Spleen (tissue), 7 donors: ENCODE measurements at regions not wholly inside any gene's neighbourhood (a gene's known extent, or its start where the extent isn't known, plus 50 kb on each side); places are given as distances from the start of the nearest gene placed in this dataset.

Experiments used
- POLR2A ChIP-seq, 3 donors: fragments of 450-650 bp; IDR thresholded peaks; one replicate each; pipeline ENCODE4 v1.5.1; 2017; ENCODE audit warnings: antibody characterized with exemption in 3 of 3, mild to moderate bottlenecking in 1 of 3
- TF ChIP-seq, protein P1 (sequence below), 11 experiments: fragments of 200-600 bp in 7 of 11; fragments of 450-650 bp in 4 of 11; sonication (generic) in 4 of 11; IDR thresholded peaks in 8 of 11; conservative IDR thresholded peaks in 3 of 11; 1 replicate in 7 of 11; 2 replicates in 4 of 11; pipeline versions ENCODE4 v1.4.0 to v1.8.0; 2016 to 2021; ENCODE audit warnings: antibody characterized with exemption in 11 of 11, inconsistent platforms in 4 of 11, mild to moderate bottlenecking in 1 of 11
- donor health status: DM: no; HTN: no; CAD: no; lungs with moderate emphysema.
- donor health status: DM: no; HTN: no; CAD: no.
- donor health status: DM: no; HTN: no; CAD: no.

DNA sequence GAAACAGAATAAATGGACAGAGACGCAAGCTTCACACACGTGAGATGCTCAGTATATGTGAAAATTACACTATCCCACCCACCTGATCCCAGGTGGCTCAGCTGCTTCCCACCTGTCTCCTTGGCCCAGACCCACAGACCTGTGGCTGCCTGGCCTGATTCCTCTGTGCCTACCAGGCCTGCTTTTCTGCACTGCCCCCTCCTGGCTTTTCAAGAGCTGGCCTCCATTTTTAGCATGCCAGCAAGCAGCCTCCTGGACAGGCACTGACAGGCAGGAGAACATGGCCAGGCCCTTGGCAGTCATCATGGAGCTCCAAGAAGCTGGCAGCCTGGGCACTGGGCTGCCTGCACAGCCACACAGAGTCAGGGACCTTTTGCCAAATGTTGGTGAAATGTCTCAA, 79.5 kb upstream of the HMGXB4 start:
- TF ChIP-seq, protein P1, sequence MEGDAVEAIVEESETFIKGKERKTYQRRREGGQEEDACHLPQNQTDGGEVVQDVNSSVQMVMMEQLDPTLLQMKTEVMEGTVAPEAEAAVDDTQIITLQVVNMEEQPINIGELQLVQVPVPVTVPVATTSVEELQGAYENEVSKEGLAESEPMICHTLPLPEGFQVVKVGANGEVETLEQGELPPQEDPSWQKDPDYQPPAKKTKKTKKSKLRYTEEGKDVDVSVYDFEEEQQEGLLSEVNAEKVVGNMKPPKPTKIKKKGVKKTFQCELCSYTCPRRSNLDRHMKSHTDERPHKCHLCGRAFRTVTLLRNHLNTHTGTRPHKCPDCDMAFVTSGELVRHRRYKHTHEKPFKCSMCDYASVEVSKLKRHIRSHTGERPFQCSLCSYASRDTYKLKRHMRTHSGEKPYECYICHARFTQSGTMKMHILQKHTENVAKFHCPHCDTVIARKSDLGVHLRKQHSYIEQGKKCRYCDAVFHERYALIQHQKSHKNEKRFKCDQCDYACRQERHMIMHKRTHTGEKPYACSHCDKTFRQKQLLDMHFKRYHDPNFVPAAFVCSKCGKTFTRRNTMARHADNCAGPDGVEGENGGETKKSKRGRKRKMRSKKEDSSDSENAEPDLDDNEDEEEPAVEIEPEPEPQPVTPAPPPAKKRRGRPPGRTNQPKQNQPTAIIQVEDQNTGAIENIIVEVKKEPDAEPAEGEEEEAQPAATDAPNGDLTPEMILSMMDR (IDR thresholded peaks at IDR 0.05 in 8 of 11, conservative IDR thresholded peaks at IDR 0.05 in 3 of 11): no peak
- TF ChIP-seq POLR2A (IDR thresholded peaks at IDR 0.05): no peak
